Skeletal muscle satellite cell (primary cell): ENCODE measurements at regions not wholly inside any gene's neighbourhood (a gene's known extent, or its start where the extent isn't known, plus 50 kb on each side); places are given as distances from the start of the nearest gene placed in this dataset.

Source experiments
- H3K27me3 ChIP-seq: 2 replicates; pipeline ENCODE4 v1.7.0; 2013; ENCODE audit warnings: low read length; ENCODE audit not compliant: control insufficient read depth, insufficient read depth
- H3K36me3 ChIP-seq: 2 replicates; pipeline ENCODE4 v1.7.0; 2013; ENCODE audit warnings: mild to moderate bottlenecking, control low read depth, low read length; ENCODE audit not compliant: insufficient read depth
- H3K4me1 ChIP-seq: 2 replicates; pipeline ENCODE4 v1.7.0; 2013; ENCODE audit warnings: low read length; ENCODE audit not compliant: control insufficient read depth, insufficient read depth
- H3K4me2 ChIP-seq: 2 replicates; pipeline ENCODE4 v1.7.0; 2013; ENCODE audit warnings: mild to moderate bottlenecking, low read length
- H3K4me3 ChIP-seq: 2 replicates; pipeline ENCODE4 v1.7.0; 2013; ENCODE audit warnings: low read length
- H3K9ac ChIP-seq: 2 replicates; pipeline ENCODE4 v1.7.0; 2013; ENCODE audit warnings: mild to moderate bottlenecking, low read depth, low read length, moderate library complexity
- H3K9me3 ChIP-seq: replicated peaks from 2 replicates; pipeline ENCODE4 v1.7.0; 2013; ENCODE audit warnings: mild to moderate bottlenecking, control low read depth, low read length

DNA sequence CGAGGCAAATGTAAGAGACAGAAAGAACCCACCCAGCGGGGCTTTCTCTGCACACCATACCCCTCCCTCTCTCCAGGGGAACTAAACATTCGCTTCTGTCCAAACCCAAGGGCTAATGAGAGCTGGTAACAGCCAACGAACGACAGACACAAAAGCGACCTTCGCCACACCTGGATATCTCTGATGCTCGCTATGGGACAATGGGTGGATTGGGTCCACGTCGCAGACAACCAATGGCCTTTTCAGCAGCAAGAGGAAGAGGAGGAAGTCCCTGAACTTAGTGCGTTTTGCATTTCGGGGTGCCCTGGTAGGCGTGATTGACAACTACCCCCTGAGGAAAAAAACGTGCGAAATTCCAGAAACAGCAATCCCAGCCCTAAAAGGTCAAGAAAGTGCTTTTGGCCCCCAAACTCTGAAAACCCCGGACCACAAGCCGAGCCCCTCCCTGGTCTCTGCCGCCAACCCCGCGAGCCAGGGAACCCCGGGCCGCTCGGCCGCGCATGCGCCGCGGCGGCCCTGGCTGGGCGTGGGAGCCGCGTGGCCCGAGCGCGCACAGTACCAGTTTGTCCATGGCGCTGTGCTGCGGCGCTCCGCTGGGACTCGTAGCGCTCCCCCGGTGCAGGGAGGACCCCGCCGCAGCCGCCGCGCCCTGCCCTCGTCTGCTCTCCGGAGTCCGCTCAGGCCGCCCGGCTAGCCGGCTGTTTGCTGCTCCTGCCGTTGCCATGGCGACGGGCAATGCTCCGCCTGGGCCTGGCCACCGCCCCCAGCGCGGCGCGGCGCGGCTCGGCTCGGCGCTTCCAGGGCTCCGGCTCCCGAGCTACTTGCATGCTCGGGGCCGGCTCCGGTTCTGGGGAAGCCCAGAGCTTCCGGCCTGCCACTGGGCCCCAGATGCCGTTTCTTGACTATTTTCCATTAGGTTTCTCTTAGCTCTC, 66.9 kb upstream of the DNAH5 start:
- Histone ChIP-seq H3K4me2 (peak overlapping the region; percentile 96), H3K9me3 (no peaks in the 10 kb centered on the region), H3K9ac (peak overlapping the region; percentile 88), H3K4me3 (peak overlapping the region; percentile 75), H3K36me3 (no peaks in the 10 kb centered on the region), H3K4me1 (peaks cover 8% of the 10 kb centered on the region), H3K27me3 (no peaks in the 10 kb centered on the region)

DNA sequence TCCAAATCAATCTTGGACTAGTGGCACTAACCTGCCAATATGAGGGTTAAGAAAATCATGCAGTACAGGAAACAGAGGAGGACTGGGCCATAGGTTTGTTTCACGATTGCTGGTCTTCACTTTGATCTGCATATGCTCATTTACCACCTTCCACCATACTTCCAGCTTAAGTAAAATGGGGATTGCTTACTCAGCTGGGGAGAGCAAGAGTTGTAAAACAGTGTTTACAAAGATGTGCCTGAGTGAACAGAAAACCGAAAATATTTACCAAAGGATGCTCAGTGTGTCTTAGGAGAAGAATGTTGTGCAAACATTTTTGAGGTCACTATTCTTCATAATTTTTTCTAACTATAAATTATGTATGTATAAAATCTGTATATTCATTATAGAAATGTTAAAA, 65.1 kb upstream of the DNAH5 start:
- no peaks in the 10 kb centered on the region for H3K27me3 ChIP-seq
- no peaks in the 10 kb centered on the region for H3K9me3 ChIP-seq
- H3K9ac ChIP-seq: no peak overlapping the region
- H3K4me2 ChIP-seq: no peak overlapping the region
- no peak overlapping the region for H3K4me3 ChIP-seq
- peaks cover 5% of the 10 kb centered on the region for H3K4me1 ChIP-seq
- H3K36me3 ChIP-seq: no peaks in the 10 kb centered on the region

DNA sequence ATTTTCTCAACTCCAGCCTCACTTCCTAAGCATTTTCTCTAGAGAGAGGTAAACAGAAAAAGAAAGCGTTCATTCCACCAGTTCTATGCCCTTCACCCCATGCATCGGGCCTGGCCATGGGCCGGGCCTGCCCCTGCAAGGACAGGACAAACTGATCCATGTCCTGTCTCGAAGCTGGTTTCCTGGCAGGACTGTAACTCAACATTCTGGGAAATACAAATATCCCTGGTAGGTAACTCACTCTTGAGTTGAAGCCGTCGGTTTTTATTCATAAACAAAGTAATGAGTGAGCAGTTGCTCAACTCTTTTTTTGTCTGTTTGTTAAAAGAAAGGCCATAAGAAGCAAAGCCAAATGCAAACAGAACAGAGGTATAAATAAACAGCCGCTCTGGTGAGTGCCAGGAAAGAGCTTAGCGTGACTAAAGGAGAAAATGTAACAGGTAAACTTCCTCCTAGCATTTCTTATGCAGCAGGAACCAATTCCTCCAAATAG, 64.4 kb upstream of the DNAH5 start:
- Histone ChIP-seq H3K4me1 (peaks cover 5% of the 10 kb centered on the region), H3K9me3 (no peaks in the 10 kb centered on the region), H3K4me3 (no peak overlapping the region), H3K27me3 (no peaks in the 10 kb centered on the region), H3K36me3 (no peaks in the 10 kb centered on the region), H3K4me2 (no peak overlapping the region), H3K9ac (no peak overlapping the region)

DNA sequence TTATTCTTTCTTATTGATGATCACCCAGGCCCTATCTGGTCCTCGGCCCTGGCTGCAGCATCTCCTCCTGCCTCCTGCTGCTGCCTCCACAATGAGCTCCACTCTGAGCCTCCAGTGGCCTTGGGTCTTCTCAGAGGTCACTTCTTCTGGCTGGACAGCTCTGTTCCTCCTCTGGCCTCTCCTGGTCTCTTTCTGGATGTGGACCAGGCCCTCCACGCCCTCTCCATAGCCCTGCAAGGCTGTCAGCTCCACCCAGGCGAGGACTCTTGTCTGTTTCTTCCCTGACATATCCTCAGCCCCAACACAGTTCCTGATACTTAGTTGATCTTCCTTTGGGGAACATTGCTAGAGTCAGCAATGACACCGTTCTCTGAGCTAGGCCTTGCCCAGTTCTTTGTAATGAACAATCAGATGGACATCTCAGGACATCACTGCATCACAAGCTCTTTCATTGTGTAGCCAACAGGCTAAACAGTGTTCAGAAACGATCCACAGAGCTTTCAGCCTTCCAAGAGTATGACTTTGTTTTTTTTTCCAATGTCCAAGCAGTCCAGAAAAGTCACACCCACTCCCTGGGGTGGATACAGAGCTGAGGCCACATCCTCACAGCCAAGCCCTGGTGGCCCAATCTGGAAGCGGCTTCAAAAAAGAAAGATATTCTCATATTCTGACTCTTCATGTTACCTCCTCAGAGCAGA, 62.5 kb upstream of the DNAH5 start:
- H3K9me3 ChIP-seq: no peaks in the 10 kb centered on the region
- H3K4me1 ChIP-seq: peaks cover 2% of the 10 kb centered on the region
- H3K4me2 ChIP-seq: no peak overlapping the region
- H3K4me3 ChIP-seq: no peak overlapping the region
- H3K27me3 ChIP-seq: no peaks in the 10 kb centered on the region
- no peak overlapping the region for H3K9ac ChIP-seq
- H3K36me3 ChIP-seq: no peaks in the 10 kb centered on the region

DNA sequence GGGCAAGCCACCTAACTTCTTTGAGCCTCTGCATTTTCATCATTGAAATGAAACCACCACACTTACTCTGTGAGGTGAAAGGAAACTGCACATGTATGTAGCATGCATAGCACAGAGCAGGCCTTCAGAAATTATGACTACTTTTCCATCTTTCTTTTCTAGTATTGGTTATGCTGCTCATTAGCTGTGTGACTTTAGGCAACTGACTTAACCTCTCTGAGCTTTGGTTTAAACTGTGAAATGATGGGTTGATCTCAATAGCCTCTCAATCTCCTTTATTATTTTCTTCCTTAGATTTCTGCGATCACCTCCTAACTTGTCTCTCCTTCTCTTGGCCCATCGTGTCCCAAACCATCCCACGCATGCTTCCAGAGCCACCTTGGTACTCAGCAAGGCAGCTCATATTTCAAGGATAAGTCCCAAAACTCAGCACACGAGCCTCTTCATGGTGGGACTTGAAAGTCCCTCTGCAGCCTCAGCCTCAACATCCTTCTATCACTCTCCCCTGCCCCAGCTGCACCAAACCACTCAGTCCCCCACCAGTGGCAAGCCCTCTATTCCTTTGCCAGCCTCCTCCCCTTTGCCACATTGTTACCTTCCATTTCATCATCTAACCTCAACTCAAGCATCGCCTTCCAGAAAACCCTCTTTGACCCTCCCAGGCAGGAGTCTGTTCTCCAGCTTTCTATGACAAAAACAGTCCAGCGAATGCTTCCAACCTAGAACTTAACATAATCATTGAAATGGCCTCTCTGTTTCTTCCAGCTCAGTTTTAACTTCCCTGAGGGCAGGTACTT, 60.3 kb upstream of the DNAH5 start:
- Histone ChIP-seq H3K36me3 (no peaks in the 10 kb centered on the region), H3K9me3 (no peaks in the 10 kb centered on the region), H3K27me3 (no peaks in the 10 kb centered on the region), H3K4me3 (no peak overlapping the region), H3K4me2 (no peak overlapping the region), H3K9ac (no peak overlapping the region), H3K4me1 (no peaks in the 10 kb centered on the region)

DNA sequence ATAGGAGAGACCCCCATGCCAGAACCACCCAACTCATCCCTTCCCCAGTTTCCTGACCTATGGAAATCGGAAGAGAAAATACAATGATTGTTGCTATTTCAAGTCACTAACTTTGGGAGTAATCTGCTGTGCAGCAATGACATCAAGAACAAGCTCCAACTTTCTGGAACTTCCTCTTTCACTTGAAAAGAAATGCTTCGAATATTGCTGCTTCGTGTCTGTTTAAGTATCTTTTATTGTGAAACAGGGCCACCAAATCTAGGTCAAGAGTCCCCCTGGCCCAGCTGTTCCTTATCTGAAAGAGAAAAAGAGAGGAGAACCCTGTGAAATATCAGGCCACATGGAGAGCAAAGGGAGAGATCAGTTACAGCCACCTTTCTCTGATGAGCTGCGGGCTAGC, 59.4 kb upstream of the DNAH5 start:
- Histone ChIP-seq H3K36me3 (no peaks in the 10 kb centered on the region), H3K4me2 (no peak overlapping the region), H3K9ac (no peak overlapping the region), H3K4me3 (no peak overlapping the region), H3K27me3 (no peaks in the 10 kb centered on the region), H3K9me3 (no peaks in the 10 kb centered on the region), H3K4me1 (no peaks in the 10 kb centered on the region)

DNA sequence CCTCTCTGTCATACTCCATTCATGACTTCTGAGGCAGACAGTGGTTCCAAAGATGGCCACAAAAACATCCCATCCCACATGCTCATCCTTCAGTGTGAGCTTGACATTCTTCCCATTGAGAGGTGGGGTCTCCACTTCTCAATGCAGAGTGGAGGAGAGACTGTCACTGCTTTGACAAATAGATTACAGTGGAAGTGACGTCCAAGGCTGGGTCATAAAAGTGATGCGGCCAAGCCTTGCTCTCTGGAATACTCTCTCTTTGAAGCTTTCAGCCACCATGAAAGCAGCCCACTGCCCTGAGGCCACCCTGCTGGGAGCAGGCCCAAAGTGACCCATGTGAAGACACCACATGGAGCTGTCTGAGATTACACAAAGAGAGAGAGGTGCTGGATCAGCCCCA, 59.0 kb upstream of the DNAH5 start:
- Histone ChIP-seq H3K9me3 (no peaks in the 10 kb centered on the region), H3K9ac (no peak overlapping the region), H3K4me2 (no peak overlapping the region), H3K36me3 (no peaks in the 10 kb centered on the region), H3K4me1 (no peaks in the 10 kb centered on the region), H3K4me3 (no peak overlapping the region), H3K27me3 (no peaks in the 10 kb centered on the region)

DNA sequence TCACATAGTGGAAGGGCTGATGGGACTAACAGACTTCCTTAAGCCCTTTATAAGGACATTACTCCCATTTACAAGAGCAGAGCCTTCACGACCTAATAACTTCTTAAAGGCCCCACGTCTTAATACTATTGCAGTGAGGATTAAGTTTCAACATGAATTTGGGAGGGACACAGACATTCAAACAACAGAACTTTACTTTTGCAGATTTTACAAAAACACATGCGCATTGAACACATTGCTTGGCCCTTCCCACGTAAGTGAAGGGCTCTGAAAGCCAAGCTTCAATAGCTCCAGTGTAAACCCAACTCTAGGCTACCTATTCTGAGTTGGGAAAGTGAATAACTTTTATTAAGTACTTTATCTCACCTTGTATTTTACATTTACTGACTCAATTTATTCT, 53.8 kb upstream of the DNAH5 start:
- H3K4me3 ChIP-seq: no peak overlapping the region
- H3K4me2 ChIP-seq: no peak overlapping the region
- no peak overlapping the region for H3K9ac ChIP-seq
- no peaks in the 10 kb centered on the region for H3K36me3 ChIP-seq
- no peaks in the 10 kb centered on the region for H3K9me3 ChIP-seq
- peaks cover 14% of the 10 kb centered on the region for H3K4me1 ChIP-seq
- H3K27me3 ChIP-seq: no peaks in the 10 kb centered on the region

DNA sequence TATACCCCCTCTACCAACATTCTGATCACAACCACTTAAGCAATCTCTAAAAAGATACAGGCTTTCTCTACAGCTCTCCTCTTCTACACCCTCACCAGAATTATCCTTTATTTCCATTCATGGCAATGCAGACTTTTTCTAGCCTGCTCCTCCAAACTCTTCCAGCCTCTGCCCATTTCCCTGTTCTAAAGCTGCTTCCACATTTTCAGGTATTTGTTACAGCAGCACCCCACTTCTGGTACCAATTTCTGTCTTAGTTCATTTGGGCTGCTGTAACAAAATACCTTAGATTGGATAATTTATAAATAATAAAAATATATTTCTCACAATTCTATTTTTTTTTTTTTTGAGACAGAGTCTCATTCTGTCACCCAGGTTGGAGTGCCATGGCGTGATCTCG, 53.0 kb upstream of the DNAH5 start:
- H3K9me3 ChIP-seq: no peaks in the 10 kb centered on the region
- H3K4me1 ChIP-seq: peaks cover 14% of the 10 kb centered on the region
- H3K9ac ChIP-seq: no peak overlapping the region
- H3K36me3 ChIP-seq: no peaks in the 10 kb centered on the region
- no peak overlapping the region for H3K4me2 ChIP-seq
- no peak overlapping the region for H3K4me3 ChIP-seq
- no peaks in the 10 kb centered on the region for H3K27me3 ChIP-seq

DNA sequence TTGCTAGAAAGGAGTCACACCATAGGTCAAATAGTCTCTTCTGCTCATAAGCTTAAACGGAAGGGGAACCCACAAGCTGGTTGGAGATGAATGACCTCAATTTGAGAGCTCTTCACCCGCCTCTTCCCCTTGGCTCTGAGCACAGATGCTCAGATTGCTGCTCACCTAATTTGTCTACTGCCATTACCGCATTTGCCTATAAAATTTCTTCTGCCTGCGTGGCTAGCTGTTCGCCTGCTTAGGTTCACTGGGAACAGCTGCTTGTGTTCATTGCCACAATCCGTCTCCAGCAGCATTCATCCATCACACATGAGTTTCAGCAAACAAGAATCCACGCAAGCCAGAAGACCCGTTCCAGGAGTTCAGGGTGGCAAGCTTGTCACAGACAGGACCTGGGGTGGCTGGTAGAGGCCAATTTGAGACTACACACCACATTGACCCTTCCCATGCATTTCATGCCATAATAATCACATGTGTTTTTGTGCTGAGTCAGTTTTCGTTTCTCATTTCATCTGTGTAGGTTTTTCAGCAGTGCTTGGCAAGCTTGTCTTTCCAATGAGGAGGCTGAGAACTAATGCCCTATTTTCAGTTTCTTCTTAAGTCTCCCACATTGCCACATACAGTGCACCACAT, 50.2 kb upstream of the DNAH5 start:
- H3K27me3 ChIP-seq: no peaks in the 10 kb centered on the region
- H3K4me2 ChIP-seq: peak overlapping the region; percentile 65
- peaks cover 14% of the 10 kb centered on the region for H3K4me1 ChIP-seq
- H3K36me3 ChIP-seq: no peaks in the 10 kb centered on the region
- no peaks in the 10 kb centered on the region for H3K9me3 ChIP-seq
- no peak overlapping the region for H3K4me3 ChIP-seq
- H3K9ac ChIP-seq: peak overlapping the region; percentile 25
